GM12873 (cell line): ENCODE measurements at regions not wholly inside any gene's neighbourhood (a gene's known extent, or its start where the extent isn't known, plus 50 kb on each side); places are given as distances from the start of the nearest gene placed in this dataset.

Experiments
- CTCF ChIP-seq: IDR thresholded peaks from 2 replicates; pipeline ENCODE4 v1.5.1; 2012; ENCODE audit warnings: low read depth, mild to moderate bottlenecking, moderate library complexity, low read length, control low read depth; ENCODE audit not compliant: insufficient read depth; ENCODE audit errors: missing control alignments

DNA sequence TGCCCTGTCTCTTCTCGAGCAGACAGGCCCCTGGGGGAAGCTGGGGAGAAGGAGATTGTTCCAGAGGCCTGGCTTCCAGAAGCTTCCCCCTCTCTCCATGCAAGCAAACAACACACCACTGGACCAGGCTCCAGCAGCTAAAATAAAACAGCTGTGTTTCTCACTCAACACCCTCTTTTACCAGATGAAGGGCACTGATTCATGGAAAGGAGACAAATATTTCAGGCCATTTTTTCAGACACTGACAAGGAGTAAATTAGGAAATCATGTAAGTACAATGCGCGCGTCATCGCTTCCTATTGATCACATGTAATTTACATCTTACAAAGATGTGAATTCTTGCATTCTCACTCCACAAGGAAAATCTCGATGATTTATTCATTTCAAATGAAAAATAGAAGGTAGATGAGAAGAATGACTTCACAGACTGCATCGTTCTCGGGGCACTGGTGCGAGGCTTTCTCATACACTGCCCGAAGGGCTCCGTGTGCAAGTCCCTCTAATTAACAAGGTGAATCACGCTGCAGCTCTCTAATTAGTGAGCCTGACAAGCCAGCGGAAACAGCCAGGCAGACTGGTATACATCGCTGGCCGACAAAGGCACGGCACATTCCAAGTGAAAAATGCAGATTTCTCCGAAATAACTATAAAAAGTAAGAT lies 153.6 kb downstream of the KCTD15 start:
- no peak for TF ChIP-seq CTCF

DNA sequence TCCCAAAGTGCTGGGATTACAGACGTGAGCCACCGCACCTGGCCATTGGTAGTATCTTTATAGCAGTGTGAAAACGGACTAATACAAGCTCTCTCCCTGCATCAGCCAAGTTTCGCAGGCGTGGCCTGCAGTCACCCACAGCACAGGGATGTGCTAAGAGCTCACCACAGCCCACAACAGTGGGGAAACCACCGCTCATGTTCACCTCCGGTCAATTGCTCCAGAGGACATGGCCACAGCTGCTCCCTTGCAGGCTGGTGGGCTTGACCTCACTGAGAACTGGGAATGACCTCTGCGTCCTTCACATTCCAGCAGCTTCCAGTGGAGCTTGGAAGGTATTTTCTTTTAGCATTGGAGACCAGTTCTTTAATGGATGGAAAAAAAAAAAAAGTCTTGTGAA lies 156.4 kb downstream of the KCTD15 start:
- no peak for TF ChIP-seq CTCF

- TF ChIP-seq CTCF: no peak
Measured at GRCh38 chr19:33953592-33953991, 156.9 kb downstream of the KCTD15 start.

GRCh38 chr19:33954686-33955085 lies 158.0 kb downstream of the KCTD15 start:
- TF ChIP-seq CTCF: no peak

DNA sequence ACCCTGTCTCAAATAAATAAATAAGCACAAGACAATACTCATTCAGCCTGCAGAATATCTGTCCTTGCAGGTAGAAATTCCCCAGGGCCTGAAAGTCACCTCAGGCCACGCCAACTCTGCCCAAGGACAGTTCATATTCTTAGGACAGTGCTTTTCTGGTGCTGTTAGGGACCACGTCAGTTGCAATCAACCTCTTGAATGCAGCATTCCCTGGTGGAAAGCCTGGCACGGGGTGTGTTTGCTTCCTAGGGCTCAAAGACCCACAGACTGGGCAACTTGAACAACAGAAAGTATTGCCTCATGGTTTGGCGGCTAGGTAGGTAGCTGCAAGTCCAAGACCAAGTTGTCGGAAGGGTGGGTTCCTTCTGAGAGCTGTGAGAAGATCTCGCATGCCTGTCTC lies 160.3 kb downstream of the KCTD15 start:
- TF ChIP-seq CTCF: no peak

- TF ChIP-seq CTCF: no peak
Measured at GRCh38 chr19:33957804-33958203, 161.1 kb downstream of the KCTD15 start.

DNA sequence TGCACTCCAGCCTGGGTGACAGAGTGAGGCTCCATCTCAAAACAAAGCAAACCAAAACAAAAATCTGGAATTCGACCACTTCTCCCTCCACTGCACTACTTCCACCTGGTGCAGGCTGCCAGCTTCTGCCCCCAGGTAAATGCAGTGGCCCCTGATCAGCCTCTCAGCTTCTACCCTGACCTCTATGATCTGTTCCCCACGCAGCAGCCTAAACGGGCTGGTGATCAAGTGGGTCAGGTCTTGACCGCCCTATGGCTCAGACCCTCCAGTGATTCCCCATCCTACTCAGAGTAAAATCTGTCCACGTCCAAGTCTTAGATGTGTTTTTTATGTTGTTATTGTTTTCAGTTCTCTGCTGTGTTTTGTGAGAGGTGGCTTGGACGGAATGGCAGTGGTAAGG lies 163.9 kb downstream of the KCTD15 start:
- no peak for TF ChIP-seq CTCF

DNA sequence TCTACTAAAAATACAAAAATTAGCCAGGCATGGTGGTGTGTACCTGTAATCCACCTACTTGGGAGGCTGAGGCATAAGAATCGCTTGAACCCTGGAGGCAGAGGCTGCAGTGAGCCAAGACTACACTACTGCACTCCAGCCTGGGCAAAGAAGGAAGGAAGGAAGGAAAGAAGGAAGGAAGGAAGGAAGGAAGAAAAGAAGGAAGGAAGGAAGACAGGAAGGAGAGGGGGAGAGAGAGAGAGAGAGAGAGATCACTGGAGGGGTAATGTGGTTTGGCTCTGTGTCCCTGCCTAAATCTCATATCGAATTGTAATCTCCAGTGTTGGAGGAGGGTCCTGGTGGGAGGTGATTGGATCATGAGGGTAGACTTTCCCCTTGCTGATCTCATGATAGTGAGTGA lies 165.5 kb downstream of the KCTD15 start:
- no peak for TF ChIP-seq CTCF
